ENCODE measurements at regions not wholly inside any gene's neighbourhood (a gene's known extent, or its start where the extent isn't known, plus 50 kb on each side); places are given as distances from the start of the nearest gene placed in this dataset.

- TF ChIP-seq ZNF274 (IDR thresholded peaks at IDR 0.05; ENCODE audit: low read depth, low read length) (no peak), YY1 (IDR thresholded peaks at IDR 0.05; ENCODE audit: insufficient read depth, insufficient read length) (no peak)
Measured at GRCh38 chr5:17024686-17025180, 88.6 kb upstream of the MYO10 start.
